ENCODE measurements at regions not wholly inside any gene's neighbourhood (a gene's known extent, or its start where the extent isn't known, plus 50 kb on each side); places are given as distances from the start of the nearest gene placed in this dataset.
"Not testable (repeated sequence)": the region's sequence is repeated elsewhere in the genome, so short reads cannot be mapped to it uniquely, and the experiment has no call there.

- TF ChIP-seq CTCF (IDR thresholded peaks at IDR 0.05; ENCODE audit: insufficient read depth, low read depth, low read length, missing control alignments): no peak
- no peak overlapping the region for H3K4me3 ChIP-seq (ENCODE audit: low read length)
- DNase-seq (ENCODE audit: low read depth): no peak
Observed at GRCh38 chr22:25346859-25347751, 127.7 kb downstream of the CRYBB2 start.

- no peak for TF ChIP-seq CTCF (IDR thresholded peaks at IDR 0.05; ENCODE audit: insufficient read depth, low read depth, low read length, missing control alignments)
- H3K4me3 ChIP-seq (ENCODE audit: low read length): no peak overlapping the region
- DNase-seq (ENCODE audit: low read depth): no peak
Observed at GRCh38 chr22:25347752-25348102, 128.3 kb downstream of the CRYBB2 start.

DNA sequence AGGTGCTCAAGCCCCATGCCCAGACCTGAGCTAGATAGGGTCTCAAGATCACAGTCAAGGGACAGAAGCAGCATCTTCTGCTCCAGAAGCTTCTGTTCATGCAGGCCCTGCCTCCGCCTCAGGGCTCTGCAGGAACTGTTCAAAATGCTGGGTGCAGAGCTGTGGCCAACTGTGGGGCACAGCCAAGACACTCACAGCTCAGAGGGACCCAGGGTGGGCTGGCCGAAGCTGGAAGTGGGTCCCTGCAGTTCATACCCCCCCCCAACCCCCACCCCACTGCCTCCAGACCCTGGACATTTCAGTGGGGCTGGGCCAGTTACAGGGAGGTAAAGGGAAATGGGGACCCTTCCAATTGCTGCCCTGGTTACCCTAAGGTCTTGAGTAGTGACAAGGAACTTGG lies 129.0 kb downstream of the CRYBB2 start:
- no peak overlapping the region for H3K4me3 ChIP-seq (ENCODE audit: low read length)
- TF ChIP-seq CTCF (IDR thresholded peaks at IDR 0.05; ENCODE audit: insufficient read depth, low read depth, low read length, missing control alignments): no peak
- no peak for DNase-seq (ENCODE audit: low read depth)

GRCh38 chr22:25348996-25349395 lies 129.6 kb downstream of the CRYBB2 start:
- H3K4me3 ChIP-seq (ENCODE audit: low read length); DNase-seq (ENCODE audit: low read depth): not testable (repeated sequence)

DNA sequence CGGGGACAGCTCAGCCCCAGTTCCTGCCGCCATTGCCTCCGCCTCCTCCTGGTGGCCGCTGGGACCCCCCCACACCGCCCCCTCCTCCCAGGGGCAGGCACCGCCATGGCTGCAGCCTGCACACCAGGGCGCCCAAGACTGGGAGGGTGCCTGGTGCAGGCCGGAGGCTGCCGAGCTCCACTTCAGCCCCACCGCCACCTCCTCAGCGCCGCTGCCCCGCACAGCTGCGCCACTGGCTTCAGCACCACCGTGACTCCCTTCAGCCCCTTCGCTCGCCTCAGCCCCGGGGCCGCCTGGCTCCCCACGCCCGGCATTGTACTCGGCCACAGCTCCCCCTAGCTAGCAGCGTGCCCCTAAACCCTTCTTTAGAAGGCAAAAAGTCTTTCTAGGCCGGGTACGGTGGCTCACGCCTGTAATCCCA lies 131.1 kb downstream of the CRYBB2 start:
- no peak overlapping the region for H3K4me3 ChIP-seq (ENCODE audit: low read length)
- DNase-seq (ENCODE audit: low read depth): no peak
- TF ChIP-seq CTCF (IDR thresholded peaks at IDR 0.05; ENCODE audit: insufficient read depth, low read depth, low read length, missing control alignments): no peak

- TF ChIP-seq CTCF (IDR thresholded peaks at IDR 0.05; ENCODE audit: insufficient read depth, low read depth, low read length, missing control alignments): no peak
- no peak overlapping the region for H3K4me3 ChIP-seq (ENCODE audit: low read length)
- DNase-seq (ENCODE audit: low read depth): no peak
Observed at GRCh38 chr22:25351631-25352293, 132.3 kb downstream of the CRYBB2 start.

GRCh38 chr22:25352294-25352680 lies 132.8 kb downstream of the CRYBB2 start:
- H3K4me3 ChIP-seq (ENCODE audit: low read length): no peak overlapping the region
- no peak for TF ChIP-seq CTCF (IDR thresholded peaks at IDR 0.05; ENCODE audit: insufficient read depth, low read depth, low read length, missing control alignments)
- no peak for DNase-seq (ENCODE audit: low read depth)

All from epithelial cell of esophagus (primary cell).